ENCODE measurements at regions not wholly inside any gene's neighbourhood (a gene's known extent, or its start where the extent isn't known, plus 50 kb on each side); places are given as distances from the start of the nearest gene placed in this dataset.

DNA sequence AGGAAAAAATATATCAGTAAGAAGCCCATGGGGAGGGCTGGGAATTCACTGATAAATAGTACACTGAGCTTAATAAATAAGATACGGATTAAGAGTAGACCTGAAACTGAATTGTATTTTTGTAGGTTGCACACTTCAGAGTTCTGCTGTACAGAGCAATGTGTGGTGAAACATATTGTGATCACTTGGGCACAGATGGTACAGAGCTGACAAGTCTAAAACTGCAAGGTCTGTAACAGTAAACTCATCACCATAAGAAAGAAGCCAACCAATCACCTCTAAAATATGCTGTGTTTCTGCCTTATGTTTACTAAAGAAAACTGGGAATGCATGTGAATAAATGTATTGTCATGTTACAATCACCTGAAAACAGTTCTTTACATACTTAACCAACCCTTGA, 360.7 kb downstream of the MRPL39 start:
- TF ChIP-seq POLR2A (IDR thresholded peaks at IDR 0.05; ENCODE audit: low read depth, low read length) (no peak), POLR2AphosphoS5 (IDR thresholded peaks at IDR 0.05; ENCODE audit: low read depth, low read length) (no peak), SPI1 (IDR thresholded peaks at IDR 0.05; ENCODE audit: low read depth, low read length) (no peak), TAF1 (IDR thresholded peaks at IDR 0.05; ENCODE audit: low read depth, low read length) (no peak), PAX5 (IDR thresholded peaks at IDR 0.05; ENCODE audit: insufficient read depth, low read length, severe bottlenecking) (no peak)
